Activated CD4-positive, alpha-beta T cell treated with anti-CD3 and anti-CD28 coated beads, Interleukin-2, amount 50 U/mL, for 48 hours (primary cell): ENCODE measurements at regions not wholly inside any gene's neighbourhood (a gene's known extent, or its start where the extent isn't known, plus 50 kb on each side); places are given as distances from the start of the nearest gene placed in this dataset.

Source experiments
- DNase-seq, 2 experiments: peaks; one replicate each; pipeline ENCODE4 v3.0.0-alpha.2; 2020

- DNase-seq, result peak in 1 of 2 experiments; percentile 18
Observed at GRCh38 chr6:14728396-14729024, 517.4 kb upstream of the JARID2 start.

- peak in 1 of 2 experiments; percentile 30 for DNase-seq
Observed at GRCh38 chr6:14729129-14729871, 516.6 kb upstream of the JARID2 start.

- DNase-seq, result peak in 1 of 2 experiments; percentile 0
Observed at GRCh38 chr6:14730654-14731053, 515.2 kb upstream of the JARID2 start.

GRCh38 chr6:14731611-14732010, 514.3 kb upstream of the JARID2 start:
- peak in 1 of 2 experiments; percentile 2 for DNase-seq

- DNase-seq, result peak; percentile 24 to 26
Observed at GRCh38 chr6:14732226-14732843, 513.5 kb upstream of the JARID2 start.

- peak; percentile 69 to 76 for DNase-seq
Observed at GRCh38 chr6:14732844-14733757, 512.8 kb upstream of the JARID2 start.

GRCh38 chr6:14734052-14734415, 511.8 kb upstream of the JARID2 start:
- peak; percentile 28 to 45 for DNase-seq

GRCh38 chr6:14734416-14735340, 511.2 kb upstream of the JARID2 start:
- peak; percentile 37 to 60 for DNase-seq

- DNase-seq, result peak; percentile 46 to 66
Observed at GRCh38 chr6:14735956-14736486, 509.8 kb upstream of the JARID2 start.

- no peak for DNase-seq
Observed at GRCh38 chr6:14736554-14736953, 509.3 kb upstream of the JARID2 start.

- DNase-seq, result peak in 1 of 2 experiments; percentile 1
Observed at GRCh38 chr6:14738497-14738896, 507.4 kb upstream of the JARID2 start.

- DNase-seq, result no peak
Observed at GRCh38 chr6:14738933-14739332, 506.9 kb upstream of the JARID2 start.

GRCh38 chr6:14739827-14740226, 506.0 kb upstream of the JARID2 start:
- DNase-seq, result no peak

GRCh38 chr6:14742171-14742570, 503.7 kb upstream of the JARID2 start:
- no peak for DNase-seq

- DNase-seq, result no peak
Observed at GRCh38 chr6:14742680-14743079, 503.2 kb upstream of the JARID2 start.

- DNase-seq, result no peak
Observed at GRCh38 chr6:14743144-14743473, 502.8 kb upstream of the JARID2 start.

GRCh38 chr6:14743474-14744211, 502.2 kb upstream of the JARID2 start:
- DNase-seq, result peak; percentile 85 to 91

GRCh38 chr6:14744212-14744556, 501.7 kb upstream of the JARID2 start:
- no peak for DNase-seq

- no peak for DNase-seq
Observed at GRCh38 chr6:14746139-14746837, 499.6 kb upstream of the JARID2 start.

- DNase-seq, result peak; percentile 59 to 70
Observed at GRCh38 chr6:14747881-14748520, 497.9 kb upstream of the JARID2 start.
